Activated naive CD4-positive, alpha-beta T cell treated with anti-CD3 and anti-CD28 coated beads, Interleukin-2, amount 10 ng/mL, durations not matched to agents 7 days and 5 days (primary cell): ENCODE measurements at regions not wholly inside any gene's neighbourhood (a gene's known extent, or its start where the extent isn't known, plus 50 kb on each side); places are given as distances from the start of the nearest gene placed in this dataset.
"Not testable (repeated sequence)": the region's sequence is repeated elsewhere in the genome, so short reads cannot be mapped to it uniquely, and the experiment has no call there.

Experiments used
- CTCF ChIA-PET: fragments of 350-600 bp; sonication (Branson Sonifier 250); formaldehyde crosslinking; loops from one replicate; lab custom pipeline; 2021; ENCODE audit warnings: antibody characterized with exemption; lab: Charles Lee
- DNase-seq: peaks from one replicate; pipeline ENCODE4 v3.0.0-alpha.2; 2020
- H3K27ac Mint-ChIP-seq: one replicate; pipeline ENCODE4 v1.8.0; 2021; ENCODE audit warnings: mild to moderate bottlenecking, moderate library complexity, mixed read lengths
- H3K27me3 Mint-ChIP-seq: one replicate; pipeline ENCODE4 v1.8.0; 2021; ENCODE audit warnings: mild to moderate bottlenecking, mixed read lengths
- H3K36me3 Mint-ChIP-seq: one replicate; pipeline ENCODE4 v1.8.0; 2021; ENCODE audit warnings: mixed read lengths
- H3K4me1 Mint-ChIP-seq: one replicate; pipeline ENCODE4 v1.8.0; 2021; ENCODE audit warnings: mixed read lengths
- H3K4me3 Mint-ChIP-seq: one replicate; pipeline ENCODE4 v1.8.0; 2021; ENCODE audit warnings: mild to moderate bottlenecking, moderate library complexity, mixed read lengths
- H3K9me3 Mint-ChIP-seq: one replicate; pipeline ENCODE4 v1.8.0; 2021; ENCODE audit warnings: mixed read lengths

GRCh38 chr12:37556957-37557356, 759.6 kb upstream of the ALG10B start:
- H3K36me3 Mint-ChIP-seq, H3K4me3 Mint-ChIP-seq, H3K27me3 Mint-ChIP-seq, DNase-seq, H3K4me1 Mint-ChIP-seq, H3K27ac Mint-ChIP-seq, CTCF ChIA-PET: not testable (repeated sequence)
- H3K9me3 Mint-ChIP-seq: peaks cover 24% of the 10 kb centered on the region

DNA sequence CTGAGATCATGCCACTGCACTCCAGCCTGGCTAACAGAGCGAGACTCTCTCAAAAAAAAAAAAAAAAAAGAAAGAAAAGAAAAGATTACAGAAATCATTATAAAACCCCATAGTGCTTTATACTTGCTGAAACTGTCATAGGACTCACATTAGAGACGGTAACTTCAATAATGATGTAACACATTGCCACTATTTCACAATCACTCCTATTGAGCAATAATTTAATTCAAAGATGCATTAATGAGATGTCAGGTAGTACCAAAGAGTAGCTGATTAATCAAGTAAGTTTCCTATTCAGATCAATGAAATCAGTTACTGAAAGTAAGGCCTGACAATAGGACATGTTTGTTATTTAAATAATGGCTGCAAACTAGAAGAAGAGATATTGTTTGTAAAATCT, 751.5 kb upstream of the ALG10B start:
- Mint-ChIP-seq H3K27ac (no peak overlapping the region), H3K4me3 (no peak overlapping the region), H3K27me3 (no peaks in the 10 kb centered on the region), H3K4me1 (no peaks in the 10 kb centered on the region), H3K36me3 (no peaks in the 10 kb centered on the region), H3K9me3 (peaks cover 32% of the 10 kb centered on the region)
- CTCF ChIA-PET: no interaction called here
- no peak for DNase-seq

- CTCF ChIA-PET, H3K27me3 Mint-ChIP-seq, H3K36me3 Mint-ChIP-seq, H3K4me1 Mint-ChIP-seq, H3K27ac Mint-ChIP-seq, H3K4me3 Mint-ChIP-seq, DNase-seq: not testable (repeated sequence)
- H3K9me3 Mint-ChIP-seq: peaks cover 24% of the 10 kb centered on the region
Measured at GRCh38 chr12:37570547-37570946, 746.0 kb upstream of the ALG10B start.
